ENCODE measurements at regions not wholly inside any gene's neighbourhood (a gene's known extent, or its start where the extent isn't known, plus 50 kb on each side); places are given as distances from the start of the nearest gene placed in this dataset.

DNA sequence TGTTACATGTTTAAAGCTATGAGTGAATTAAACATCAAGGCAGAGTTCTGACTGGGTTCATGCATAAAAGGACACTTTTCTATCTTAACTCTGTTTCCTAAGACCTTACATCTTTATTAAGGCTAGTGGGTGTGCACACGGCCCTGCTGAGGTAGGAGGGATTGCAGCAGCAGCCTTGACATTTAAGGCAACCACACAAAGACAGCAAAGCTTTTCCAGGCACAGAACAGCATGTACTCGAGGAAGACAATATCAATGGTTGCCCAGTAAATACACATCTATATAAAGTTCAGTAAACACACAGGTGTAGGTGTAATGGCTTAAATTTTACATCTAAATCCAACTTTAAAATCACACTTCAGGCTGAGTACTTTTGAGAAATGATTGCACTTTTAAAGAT lies 79.8 kb upstream of the LOC128125822 start:
- TF ChIP-seq, protein P1, sequence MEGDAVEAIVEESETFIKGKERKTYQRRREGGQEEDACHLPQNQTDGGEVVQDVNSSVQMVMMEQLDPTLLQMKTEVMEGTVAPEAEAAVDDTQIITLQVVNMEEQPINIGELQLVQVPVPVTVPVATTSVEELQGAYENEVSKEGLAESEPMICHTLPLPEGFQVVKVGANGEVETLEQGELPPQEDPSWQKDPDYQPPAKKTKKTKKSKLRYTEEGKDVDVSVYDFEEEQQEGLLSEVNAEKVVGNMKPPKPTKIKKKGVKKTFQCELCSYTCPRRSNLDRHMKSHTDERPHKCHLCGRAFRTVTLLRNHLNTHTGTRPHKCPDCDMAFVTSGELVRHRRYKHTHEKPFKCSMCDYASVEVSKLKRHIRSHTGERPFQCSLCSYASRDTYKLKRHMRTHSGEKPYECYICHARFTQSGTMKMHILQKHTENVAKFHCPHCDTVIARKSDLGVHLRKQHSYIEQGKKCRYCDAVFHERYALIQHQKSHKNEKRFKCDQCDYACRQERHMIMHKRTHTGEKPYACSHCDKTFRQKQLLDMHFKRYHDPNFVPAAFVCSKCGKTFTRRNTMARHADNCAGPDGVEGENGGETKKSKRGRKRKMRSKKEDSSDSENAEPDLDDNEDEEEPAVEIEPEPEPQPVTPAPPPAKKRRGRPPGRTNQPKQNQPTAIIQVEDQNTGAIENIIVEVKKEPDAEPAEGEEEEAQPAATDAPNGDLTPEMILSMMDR (IDR thresholded peaks at IDR 0.05; ENCODE audit: borderline replicate concordance, extremely low read depth, insufficient read depth): no peak
- Histone ChIP-seq H3K27ac (ENCODE audit: low read depth in 2 of 2, low read length in 2 of 2) (no peak overlapping the region), H3K36me3 (ENCODE audit: control insufficient read depth in 2 of 3, insufficient read depth in 3 of 3, low read length in 3 of 3) (no peaks in the 10 kb centered on the region), H3K9ac (ENCODE audit: low read length in 3 of 3) (no peak overlapping the region), H3K4me1 (ENCODE audit: control insufficient read depth in 2 of 3, insufficient read depth in 2 of 3, low read depth in 1 of 3, low read length in 3 of 3) (no peaks in the 10 kb centered on the region), H3K9me3 (ENCODE audit: control insufficient read depth in 2 of 3, insufficient read depth in 1 of 3, low read length in 3 of 3) (no peaks in the 10 kb centered on the region), H3K27me3 (ENCODE audit: control insufficient read depth, insufficient read depth, low read length) (no peaks in the 10 kb centered on the region), H3K4me3 (ENCODE audit: low read length in 3 of 3) (no peak overlapping the region)
- intact Hi-C loops (cut with DNase I): no loop called here
- FAIRE-seq (no peak), DNase-seq (no peak)

DNA sequence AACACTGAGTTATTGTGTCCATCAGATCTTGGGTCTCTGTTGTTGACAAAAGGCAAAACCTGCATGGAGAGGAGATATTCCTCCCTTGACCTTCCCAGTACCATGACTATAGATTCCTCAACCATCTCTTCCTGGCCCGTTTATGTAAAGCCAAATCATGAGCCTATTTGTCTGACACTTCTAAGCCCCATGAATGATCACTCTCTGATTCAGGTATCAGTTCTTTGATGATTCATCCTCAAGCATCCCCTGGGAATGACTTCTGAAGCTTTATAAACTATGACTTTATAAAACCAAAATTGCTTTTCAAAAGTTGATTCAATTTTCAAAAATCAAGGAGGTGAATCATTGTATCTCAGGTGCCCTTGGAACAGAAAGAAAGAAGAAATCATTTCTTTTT lies 78.7 kb upstream of the LOC128125822 start:
- intact Hi-C loops (cut with DNase I): no loop called here
- no peak for DNase-seq
- Histone ChIP-seq H3K9me3 (ENCODE audit: control insufficient read depth in 2 of 3, insufficient read depth in 1 of 3, low read length in 3 of 3) (no peaks in the 10 kb centered on the region), H3K4me1 (ENCODE audit: control insufficient read depth in 2 of 3, insufficient read depth in 2 of 3, low read depth in 1 of 3, low read length in 3 of 3) (no peaks in the 10 kb centered on the region), H3K4me3 (ENCODE audit: low read length in 3 of 3) (no peak overlapping the region), H3K27me3 (ENCODE audit: control insufficient read depth, insufficient read depth, low read length) (no peaks in the 10 kb centered on the region), H3K9ac (ENCODE audit: low read length in 3 of 3) (no peak overlapping the region), H3K27ac (ENCODE audit: low read depth in 2 of 2, low read length in 2 of 2) (no peak overlapping the region), H3K36me3 (ENCODE audit: control insufficient read depth in 2 of 3, insufficient read depth in 3 of 3, low read length in 3 of 3) (no peaks in the 10 kb centered on the region)
- TF ChIP-seq, protein P1 (IDR thresholded peaks at IDR 0.05; ENCODE audit: borderline replicate concordance, extremely low read depth, insufficient read depth): no peak
- FAIRE-seq: no peak

DNA sequence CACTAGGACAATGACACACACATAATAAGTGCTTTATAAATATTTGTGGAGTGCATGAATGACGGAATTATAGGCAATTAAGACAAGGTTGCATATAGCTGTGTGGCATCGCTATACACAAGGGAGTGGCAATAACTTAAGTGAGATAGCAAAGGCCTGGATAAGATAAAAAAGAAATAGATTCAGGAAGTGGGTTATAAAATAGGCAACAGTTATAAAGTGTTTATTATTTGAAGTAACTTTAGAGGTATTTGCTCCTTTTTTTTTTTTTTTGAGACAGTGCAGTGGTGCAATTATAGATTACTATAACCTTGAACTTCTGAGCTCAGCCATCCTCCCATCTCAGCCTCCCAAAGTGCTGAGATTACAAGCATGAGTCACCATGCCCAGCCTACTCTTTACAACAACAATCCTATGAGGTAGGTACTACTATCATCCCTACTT lies 75.9 kb upstream of the LOC128125822 start:
- Histone ChIP-seq H3K27me3 (ENCODE audit: control insufficient read depth, insufficient read depth, low read length) (no peaks in the 10 kb centered on the region), H3K36me3 (ENCODE audit: control insufficient read depth in 2 of 3, insufficient read depth in 3 of 3, low read length in 3 of 3) (no peaks in the 10 kb centered on the region), H3K4me1 (ENCODE audit: control insufficient read depth in 2 of 3, insufficient read depth in 2 of 3, low read depth in 1 of 3, low read length in 3 of 3) (no peaks in the 10 kb centered on the region), H3K9ac (ENCODE audit: low read length in 3 of 3) (no peak overlapping the region), H3K27ac (ENCODE audit: low read depth in 2 of 2, low read length in 2 of 2) (no peak overlapping the region), H3K4me3 (ENCODE audit: low read length in 3 of 3) (no peak overlapping the region), H3K9me3 (ENCODE audit: control insufficient read depth in 2 of 3, insufficient read depth in 1 of 3, low read length in 3 of 3) (no peaks in the 10 kb centered on the region)
- TF ChIP-seq, protein P1 (IDR thresholded peaks at IDR 0.05; ENCODE audit: borderline replicate concordance, extremely low read depth, insufficient read depth): no peak
- no peak for FAIRE-seq
- intact Hi-C loops (cut with DNase I): no loop called here
- DNase-seq: no peak

DNA sequence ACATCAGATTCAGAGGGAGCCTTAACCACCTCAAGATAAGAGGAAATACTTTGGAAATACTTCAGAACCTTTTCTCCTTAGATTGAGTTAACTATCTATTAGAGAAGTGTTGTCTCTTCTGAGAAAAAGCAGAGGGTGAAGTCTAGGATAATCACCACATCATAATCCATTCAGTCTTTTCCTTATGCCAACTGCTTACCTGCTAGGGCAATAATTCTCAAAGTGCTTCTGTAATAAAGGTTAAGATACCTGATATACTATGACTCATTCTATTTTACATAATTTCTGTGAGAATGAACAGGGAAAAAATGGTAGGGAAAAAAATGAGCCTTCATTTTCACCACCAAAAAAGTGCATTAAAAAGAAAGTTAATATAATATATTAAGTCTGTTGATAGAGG lies 70.1 kb upstream of the LOC128125822 start:
- Histone ChIP-seq H3K27me3 (ENCODE audit: control insufficient read depth, insufficient read depth, low read length) (no peaks in the 10 kb centered on the region), H3K9me3 (ENCODE audit: control insufficient read depth in 2 of 3, insufficient read depth in 1 of 3, low read length in 3 of 3) (no peaks in the 10 kb centered on the region), H3K9ac (ENCODE audit: low read length in 3 of 3) (no peak overlapping the region), H3K4me1 (ENCODE audit: control insufficient read depth in 2 of 3, insufficient read depth in 2 of 3, low read depth in 1 of 3, low read length in 3 of 3) (no peaks in the 10 kb centered on the region), H3K4me3 (ENCODE audit: low read length in 3 of 3) (no peak overlapping the region), H3K27ac (ENCODE audit: low read depth in 2 of 2, low read length in 2 of 2) (no peak overlapping the region), H3K36me3 (ENCODE audit: control insufficient read depth in 2 of 3, insufficient read depth in 3 of 3, low read length in 3 of 3) (no peaks in the 10 kb centered on the region)
- FAIRE-seq (no peak), DNase-seq (no peak)
- TF ChIP-seq, protein P1 (IDR thresholded peaks at IDR 0.05; ENCODE audit: borderline replicate concordance, extremely low read depth, insufficient read depth): no peak
- intact Hi-C loops (cut with DNase I): no loop called here

Measured in kidney (tissue), 13 donors.